Stomach (tissue), 8 donors: ENCODE measurements at regions not wholly inside any gene's neighbourhood (a gene's known extent, or its start where the extent isn't known, plus 50 kb on each side); places are given as distances from the start of the nearest gene placed in this dataset.
A peak's percentile ranks its signal among the peaks of the same experiment; 100 is the strongest.

Experiments used
- DNase-seq, 2 donors: peaks; one replicate each; pipeline versions ENCODE4 v3.0.0 to v3.0.0-alpha.2; 2013 to 2019
- H3K27ac ChIP-seq, 5 donors: fragments of 200-600 bp in 4 of 5; sonication (generic) in 4 of 5; one replicate each; pipeline ENCODE4 v1.5.1; 2013 to 2019; ENCODE audit warnings: mild to moderate bottlenecking in 1 of 5, moderate library complexity in 1 of 5
- H3K27me3 ChIP-seq, 3 donors: fragments of 200-600 bp; sonication (generic); one replicate each; pipeline ENCODE4 v1.5.1; 2017 to 2019; ENCODE audit warnings: mixed run types in 1 of 3
- H3K36me3 ChIP-seq, 4 donors: fragments of 200-600 bp; sonication (generic); 1 replicate in 3 of 4; 2 replicates in 1 of 4; pipeline ENCODE4 v1.5.1; 2016 to 2019
- H3K4me1 ChIP-seq, 4 donors: fragments of 200-600 bp; sonication (generic); one replicate each; pipeline ENCODE4 v1.5.1; 2016 to 2019
- H3K4me3 ChIP-seq, 4 donors: fragments of 200-600 bp; sonication (generic) in 3 of 4; one replicate each; pipeline ENCODE4 v1.5.1; 2016 to 2019; ENCODE audit warnings: mild to moderate bottlenecking in 1 of 4
- H3K9me3 ChIP-seq, 4 donors: fragments of 200-600 bp; sonication (generic); one replicate each; pipeline ENCODE4 v1.5.1; 2016 to 2019
- EP300 ChIP-seq: sonication (generic); formaldehyde crosslinking; IDR thresholded peaks from one replicate; pipeline ENCODE4 v1.6.1; 2017; ENCODE audit warnings: antibody characterized with exemption
- POLR2A ChIP-seq, 4 donors: fragments of 450-650 bp; IDR thresholded peaks; one replicate each; pipeline ENCODE4 v1.6.1; 2016; ENCODE audit warnings: antibody characterized with exemption in 4 of 4, control low read depth in 2 of 4, mild to moderate bottlenecking in 1 of 4, moderate library complexity in 1 of 4
- POLR2AphosphoS5 ChIP-seq, 3 donors: sonication (generic); formaldehyde crosslinking; IDR thresholded peaks; one replicate each; pipeline ENCODE4 v1.6.1; 2016; ENCODE audit warnings: antibody characterized with exemption in 3 of 3
- WGBS, 5 donors: extraction: QIAGEN DNeasy Blood & Tissue Kit in 3 of 5; methylation state at CpG; one replicate each; pipeline versions ENCODE4 v1.1.5 to v1.1.7; 2013 to 2018; 5-methylcytosine and 5-hydroxymethylcytosine counted together
- intact Hi-C: fragments of 100-400 bp; cut with DNase I; formaldehyde crosslinking; loops from one replicate; pipeline ENCODE4 v1.15.1; 2023; ENCODE audit warnings: low total_unique reads
- TF ChIP-seq, protein P1 (sequence below), 7 experiments: fragments of 450-650 bp in 4 of 7; fragments of 200-600 bp in 3 of 7; sonication (generic) in 3 of 7; IDR thresholded peaks; one replicate each; pipeline ENCODE4 v1.5.1; 2016 to 2019; ENCODE audit warnings: antibody characterized with exemption in 7 of 7, control low read depth in 2 of 7, mild to moderate bottlenecking in 1 of 7
- donor health status: healthy with polysubstance abuse.
- donor health status: Bipolar disorder and iron deficiency.
- donor health status: healthy.

GRCh38 chr7:84583331-84583730 lies 388.7 kb upstream of the SEMA3A start:
- no peak for TF ChIP-seq POLR2A (IDR thresholded peaks at IDR 0.05)
- no peak for TF ChIP-seq EP300
- TF ChIP-seq POLR2AphosphoS5 (IDR thresholded peaks at IDR 0.05) = no peak
- TF ChIP-seq, protein P1, sequence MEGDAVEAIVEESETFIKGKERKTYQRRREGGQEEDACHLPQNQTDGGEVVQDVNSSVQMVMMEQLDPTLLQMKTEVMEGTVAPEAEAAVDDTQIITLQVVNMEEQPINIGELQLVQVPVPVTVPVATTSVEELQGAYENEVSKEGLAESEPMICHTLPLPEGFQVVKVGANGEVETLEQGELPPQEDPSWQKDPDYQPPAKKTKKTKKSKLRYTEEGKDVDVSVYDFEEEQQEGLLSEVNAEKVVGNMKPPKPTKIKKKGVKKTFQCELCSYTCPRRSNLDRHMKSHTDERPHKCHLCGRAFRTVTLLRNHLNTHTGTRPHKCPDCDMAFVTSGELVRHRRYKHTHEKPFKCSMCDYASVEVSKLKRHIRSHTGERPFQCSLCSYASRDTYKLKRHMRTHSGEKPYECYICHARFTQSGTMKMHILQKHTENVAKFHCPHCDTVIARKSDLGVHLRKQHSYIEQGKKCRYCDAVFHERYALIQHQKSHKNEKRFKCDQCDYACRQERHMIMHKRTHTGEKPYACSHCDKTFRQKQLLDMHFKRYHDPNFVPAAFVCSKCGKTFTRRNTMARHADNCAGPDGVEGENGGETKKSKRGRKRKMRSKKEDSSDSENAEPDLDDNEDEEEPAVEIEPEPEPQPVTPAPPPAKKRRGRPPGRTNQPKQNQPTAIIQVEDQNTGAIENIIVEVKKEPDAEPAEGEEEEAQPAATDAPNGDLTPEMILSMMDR (IDR thresholded peaks at IDR 0.05) = no peak
- no peaks in the 10 kb centered on the region for H3K9me3 ChIP-seq
- intact Hi-C loops = no loop called here
- no peaks in the 10 kb centered on the region for H3K36me3 ChIP-seq
- no peaks in the 10 kb centered on the region for H3K4me1 ChIP-seq
- no peak overlapping the region for H3K27ac ChIP-seq
- 50 to 64% (median 53%) methylated on average over 4 of the region's 4 CpGs for WGBS, 5 donors
- peak in 1 of 2 donors; percentile 4 for DNase-seq
- H3K27me3 ChIP-seq = no peaks in the 10 kb centered on the region
- H3K4me3 ChIP-seq = no peak overlapping the region

- WGBS, 5 donors = 24 to 46% (median 43%) methylated on average over 3 of the region's 3 CpGs
- intact Hi-C loops = no loop called here
Measured at GRCh38 chr7:84582747-84583146, 388.2 kb upstream of the SEMA3A start.

GRCh38 chr7:84578825-84579224 lies 384.2 kb upstream of the SEMA3A start:
- Histone ChIP-seq H3K4me1 (no peaks in the 10 kb centered on the region), H3K9me3 (no peaks in the 10 kb centered on the region), H3K27ac (no peak overlapping the region), H3K27me3 (no peaks in the 10 kb centered on the region), H3K36me3 (no peaks in the 10 kb centered on the region), H3K4me3 (no peak overlapping the region)
- WGBS, 5 donors = 86 to 94% (median 90%) methylated on average over 3 of the region's 3 CpGs
- intact Hi-C loops = no loop called here
- TF ChIP-seq, protein P1 (IDR thresholded peaks at IDR 0.05) = no peak
- TF ChIP-seq POLR2AphosphoS5 (IDR thresholded peaks at IDR 0.05) (no peak), EP300 (no peak), POLR2A (IDR thresholded peaks at IDR 0.05) (no peak)
- DNase-seq = no peak

More at GRCh38 chr7:84582747-84583146, 388.2 kb upstream of the SEMA3A start:
- Histone ChIP-seq H3K27ac (no peak overlapping the region), H3K4me3 (no peak overlapping the region), H3K36me3 (no peaks in the 10 kb centered on the region), H3K27me3 (no peaks in the 10 kb centered on the region), H3K9me3 (no peaks in the 10 kb centered on the region), H3K4me1 (no peaks in the 10 kb centered on the region)
- no peak for TF ChIP-seq POLR2AphosphoS5 (IDR thresholded peaks at IDR 0.05)
- no peak for TF ChIP-seq POLR2A (IDR thresholded peaks at IDR 0.05)
- no peak for TF ChIP-seq EP300
- TF ChIP-seq, protein P1 (IDR thresholded peaks at IDR 0.05) = no peak
- DNase-seq = no peak

DNA sequence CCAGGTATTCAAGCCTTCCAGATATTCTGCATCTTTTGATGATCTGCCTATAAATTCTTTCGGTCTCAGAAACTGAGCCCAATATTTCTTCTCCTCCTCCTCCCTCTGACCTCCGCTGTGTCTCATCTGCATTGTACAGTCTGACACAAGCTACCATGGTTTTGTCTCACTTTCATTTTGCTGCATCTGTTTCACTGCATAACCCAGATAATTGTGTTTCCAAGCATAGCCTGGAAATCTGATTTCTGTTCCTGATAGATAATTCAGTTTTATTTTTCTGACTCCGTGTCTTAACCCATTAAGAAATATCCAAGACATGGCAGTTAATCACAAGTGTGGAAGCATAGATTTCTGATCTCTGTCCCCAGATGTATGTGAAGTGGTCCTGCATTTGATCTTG lies 374.2 kb upstream of the SEMA3A start:
- H3K27me3 ChIP-seq = no peaks in the 10 kb centered on the region
- H3K27ac ChIP-seq = no peak overlapping the region
- WGBS, 5 donors = 84 to 96% (median 92%) methylated on average over 3 of the region's 3 CpGs
- H3K4me3 ChIP-seq = no peak overlapping the region
- no peaks in the 10 kb centered on the region for H3K4me1 ChIP-seq
- intact Hi-C loops = no loop called here
- no peaks in the 10 kb centered on the region for H3K36me3 ChIP-seq
- DNase-seq = no peak
- H3K9me3 ChIP-seq = no peaks in the 10 kb centered on the region
- TF ChIP-seq EP300 (no peak), POLR2AphosphoS5 (IDR thresholded peaks at IDR 0.05) (no peak), POLR2A (IDR thresholded peaks at IDR 0.05) (no peak)
- TF ChIP-seq, protein P1 (IDR thresholded peaks at IDR 0.05) = no peak
